CD14-positive monocyte (primary cell): ENCODE measurements at regions not wholly inside any gene's neighbourhood (a gene's known extent, or its start where the extent isn't known, plus 50 kb on each side); places are given as distances from the start of the nearest gene placed in this dataset.

Source experiments
- DNase-seq, 3 donors: peaks; one replicate each; pipeline ENCODE4 v3.0.0-alpha.2; 2011 to 2022
- H2AFZ ChIP-seq: 2 replicates; pipeline ENCODE4 v1.6.0; 2012; ENCODE audit warnings: mild to moderate bottlenecking, low read depth, low read length, inconsistent platforms; ENCODE audit not compliant: insufficient read depth, poor library complexity, severe bottlenecking
- H3K27ac ChIP-seq, 2 donors: 1 replicate in 1 of 2; 2 replicates in 1 of 2; pipeline ENCODE4 v1.5.1; 2012 to 2013; ENCODE audit warnings: low read length in 2 of 2, control low read depth in 1 of 2, inconsistent platforms in 1 of 2, low read depth in 1 of 2, mild to moderate bottlenecking in 1 of 2
- H3K27me3 ChIP-seq, 2 donors: one replicate each; pipeline versions ENCODE4 v1.6.0 to v1.6.1; 2011 to 2013; ENCODE audit warnings: low read length in 2 of 2; ENCODE audit not compliant: control insufficient read depth in 2 of 2, insufficient read depth in 2 of 2
- H3K36me3 ChIP-seq, 2 donors: replicated peaks in 1 of 2; 1 replicate in 1 of 2; 2 replicates in 1 of 2; pipeline versions ENCODE4 v1.5.1 to v1.6.1; 2012 to 2013; ENCODE audit warnings: low read length in 2 of 2, control low read depth in 1 of 2, inconsistent platforms in 1 of 2, mild to moderate bottlenecking in 1 of 2; ENCODE audit not compliant: insufficient read depth in 2 of 2, control insufficient read depth in 1 of 2
- H3K4me1 ChIP-seq, 2 donors: 1 replicate in 1 of 2; 2 replicates in 1 of 2; pipeline versions ENCODE4 v1.5.1 to v1.6.1; 2012 to 2013; ENCODE audit warnings: low read length in 2 of 2, control low read depth in 1 of 2, inconsistent platforms in 1 of 2, mild to moderate bottlenecking in 1 of 2, moderate library complexity in 1 of 2; ENCODE audit not compliant: insufficient read depth in 2 of 2, control insufficient read depth in 1 of 2
- H3K4me2 ChIP-seq: replicated peaks from 2 replicates; pipeline ENCODE3; 2012; ENCODE audit warnings: low read length, moderate library complexity, mild to moderate bottlenecking; ENCODE audit not compliant: poor library complexity, severe bottlenecking; ENCODE audit errors: extremely low read depth
- H3K4me3 ChIP-seq, 3 experiments: fragments of 200-600 bp in 1 of 3; sonication (generic) in 1 of 3; replicated peaks in 1 of 3; 1 replicate in 2 of 3; 2 replicates in 1 of 3; pipeline ENCODE4 v1.5.1; 2011 to 2013; ENCODE audit warnings: low read length in 3 of 3, mild to moderate bottlenecking in 3 of 3, control low read depth in 2 of 3, low read depth in 2 of 3, inconsistent platforms in 1 of 3, moderate library complexity in 1 of 3
- H3K79me2 ChIP-seq: 2 replicates; pipeline ENCODE4 v1.6.0; 2012; ENCODE audit warnings: mild to moderate bottlenecking, control low read depth, inconsistent platforms, low read length, moderate library complexity; ENCODE audit not compliant: insufficient read depth
- H3K9ac ChIP-seq: 2 replicates; pipeline ENCODE4 v1.6.0; 2017; ENCODE audit warnings: low read length, mild to moderate bottlenecking; ENCODE audit not compliant: insufficient read depth, poor library complexity, severe bottlenecking
- H3K9me3 ChIP-seq, 2 donors: replicated peaks in 1 of 2; 1 replicate in 1 of 2; 2 replicates in 1 of 2; pipeline versions ENCODE4 v1.5.1 to v1.6.1; 2012 to 2013; ENCODE audit warnings: low read length in 2 of 2, control low read depth in 1 of 2; ENCODE audit not compliant: control insufficient read depth in 1 of 2, insufficient read depth in 1 of 2
- H4K20me1 ChIP-seq: 2 replicates; pipeline ENCODE4 v1.6.0; 2012; ENCODE audit warnings: mild to moderate bottlenecking, low read length, control low read depth, moderate library complexity; ENCODE audit not compliant: insufficient read depth
- H3K27ac Mint-ChIP-seq, 7 donors: one replicate each; pipeline ENCODE4 v1.8.0; 2020; ENCODE audit warnings: mild to moderate bottlenecking in 7 of 7, mixed read lengths in 7 of 7, moderate library complexity in 6 of 7, inconsistent platforms in 2 of 7
- H3K27me3 Mint-ChIP-seq, 3 donors: one replicate each; pipeline ENCODE4 v1.8.0; 2021 to 2022; ENCODE audit warnings: low read depth in 3 of 3, mild to moderate bottlenecking in 3 of 3, mixed read lengths in 3 of 3, moderate library complexity in 3 of 3, inconsistent platforms in 1 of 3
- H3K36me3 Mint-ChIP-seq, 2 donors: one replicate each; pipeline ENCODE4 v1.8.0; 2020; ENCODE audit warnings: mixed read lengths in 2 of 2, inconsistent platforms in 1 of 2, mild to moderate bottlenecking in 1 of 2
- H3K4me1 Mint-ChIP-seq: one replicate; pipeline ENCODE4 v1.8.0; 2020; ENCODE audit warnings: mild to moderate bottlenecking, mixed read lengths
- H3K4me3 Mint-ChIP-seq, 2 donors: one replicate each; pipeline ENCODE4 v1.8.0; 2020; ENCODE audit warnings: mild to moderate bottlenecking in 2 of 2, mixed read lengths in 2 of 2, moderate library complexity in 1 of 2
- H3K9me3 Mint-ChIP-seq, 7 donors: one replicate each; pipeline ENCODE4 v1.8.0; 2020 to 2022; ENCODE audit warnings: mixed read lengths in 7 of 7, mild to moderate bottlenecking in 6 of 7, moderate library complexity in 6 of 7, inconsistent platforms in 2 of 7
- CTCF ChIP-seq: fragments of 200-600 bp; IDR thresholded peaks from one replicate; pipeline ENCODE4 v1.8.0; 2022; ENCODE audit warnings: antibody characterized with exemption, mild to moderate bottlenecking
- WGBS: methylation state at CpG from one replicate; pipeline ENCODE4 v1.1.5; 2013; ENCODE audit warnings: missing lambda C conversion rate; ENCODE audit not compliant: insufficient coverage; 5-methylcytosine and 5-hydroxymethylcytosine counted together
- intact Hi-C, 2 donors: fragments of 100-400 bp; cut with micrococcal nuclease; formaldehyde crosslinking; loops; one replicate each; pipeline versions ENCODE4 v1.15.0 to v1.15.1; 2023

- H3K36me3 ChIP-seq, result no peaks in the 10 kb centered on the region
- H3K4me1 ChIP-seq, result peaks cover 7 to 15% of the 10 kb centered on the region in 2 donors
- Mint-ChIP-seq H3K36me3 (no peaks in the 10 kb centered on the region), H3K9me3 (peaks cover 0 to 3% (median 0%) of the 10 kb centered on the region in 7 donors), H3K4me1 (peaks cover 16% of the 10 kb centered on the region), H3K27me3 (peaks cover 3 to 7% (median 5%) of the 10 kb centered on the region in 3 donors), H3K27ac (no peak overlapping the region), H3K4me3 (no peak overlapping the region)
- H3K4me3 ChIP-seq, result no peak overlapping the region
- no peaks in the 10 kb centered on the region for H3K27me3 ChIP-seq
- no peak overlapping the region for H3K4me2 ChIP-seq
- DNase-seq, result no peak
- TF ChIP-seq CTCF, result no peak
- no peaks in the 10 kb centered on the region for H3K9me3 ChIP-seq
- no peaks in the 10 kb centered on the region for H3K79me2 ChIP-seq
- WGBS, result 89% methylated on average over 6 of the region's 14 CpGs
- intact Hi-C loops, result no loop called here
- no peaks in the 10 kb centered on the region for H4K20me1 ChIP-seq
- no peak overlapping the region for H3K9ac ChIP-seq
- H2AFZ ChIP-seq, result no peak overlapping the region
- H3K27ac ChIP-seq, result no peak overlapping the region
These were observed 72.6 kb upstream of the ZMIZ1 start for GRCh38 chr10:78995987-78996791.

- no peak overlapping the region for H3K9ac ChIP-seq
- H3K4me1 ChIP-seq, result peaks cover 8 to 20% of the 10 kb centered on the region in 2 donors
- H3K4me2 ChIP-seq, result no peak overlapping the region
- H2AFZ ChIP-seq, result no peak overlapping the region
- H4K20me1 ChIP-seq, result no peaks in the 10 kb centered on the region
- 77% methylated on average over 2 of the region's 3 CpGs for WGBS
- H3K79me2 ChIP-seq, result no peaks in the 10 kb centered on the region
- Mint-ChIP-seq H3K27ac (no peak overlapping the region), H3K9me3 (peaks cover 0 to 3% (median 0%) of the 10 kb centered on the region in 7 donors), H3K4me3 (no peak overlapping the region), H3K27me3 (peaks cover 5 to 10% (median 7%) of the 10 kb centered on the region in 3 donors), H3K4me1 (peaks cover 20% of the 10 kb centered on the region), H3K36me3 (no peaks in the 10 kb centered on the region)
- H3K4me3 ChIP-seq, result no peak overlapping the region
- DNase-seq, result no peak
- no peak for TF ChIP-seq CTCF
- no peak overlapping the region for H3K27ac ChIP-seq
- no peaks in the 10 kb centered on the region for H3K36me3 ChIP-seq
- intact Hi-C loops, result no loop called here
- H3K9me3 ChIP-seq, result no peaks in the 10 kb centered on the region
- H3K27me3 ChIP-seq, result no peaks in the 10 kb centered on the region
These were observed 72.0 kb upstream of the ZMIZ1 start for GRCh38 chr10:78996792-78997129.
